Left ventricle myocardium inferior (tissue), 1 donor: ENCODE measurements at regions not wholly inside any gene's neighbourhood (a gene's known extent, or its start where the extent isn't known, plus 50 kb on each side); places are given as distances from the start of the nearest gene placed in this dataset.

Experiments
- DNase-seq: peaks from one replicate; pipeline ENCODE4 v3.0.0-alpha.2; 2020
- H3K27ac ChIP-seq: fragments of 200-600 bp; replicated peaks from 2 replicates; pipeline ENCODE4 v1.8.0; 2021
- H3K27me3 ChIP-seq: fragments of 200-600 bp; 2 replicates; pipeline ENCODE4 v1.8.0; 2021; ENCODE audit warnings: low read depth
- H3K36me3 ChIP-seq: fragments of 200-600 bp; 2 replicates; pipeline ENCODE4 v1.8.0; 2021
- H3K4me1 ChIP-seq: fragments of 200-600 bp; 2 replicates; pipeline ENCODE4 v1.8.0; 2021
- H3K4me3 ChIP-seq: fragments of 200-600 bp; 2 replicates; pipeline ENCODE4 v1.8.0; 2021; ENCODE audit warnings: mild to moderate bottlenecking, moderate library complexity
- H3K9me3 ChIP-seq: fragments of 200-600 bp; replicated peaks from 2 replicates; pipeline ENCODE4 v1.8.0; 2021
- intact Hi-C: fragments of 100-400 bp; cut with micrococcal nuclease; formaldehyde crosslinking; loops from one replicate; pipeline ENCODE4 v1.11.0; 2022
- TF ChIP-seq, protein P1 (sequence below): fragments of 200-600 bp; IDR thresholded peaks from 2 replicates; pipeline ENCODE4 v1.8.0; 2021; ENCODE audit warnings: antibody characterized with exemption, mild to moderate bottlenecking, borderline replicate concordance
- donor health status: DM: no; HTN: yes; CAD: no; lungs with severe emphysema.

DNA sequence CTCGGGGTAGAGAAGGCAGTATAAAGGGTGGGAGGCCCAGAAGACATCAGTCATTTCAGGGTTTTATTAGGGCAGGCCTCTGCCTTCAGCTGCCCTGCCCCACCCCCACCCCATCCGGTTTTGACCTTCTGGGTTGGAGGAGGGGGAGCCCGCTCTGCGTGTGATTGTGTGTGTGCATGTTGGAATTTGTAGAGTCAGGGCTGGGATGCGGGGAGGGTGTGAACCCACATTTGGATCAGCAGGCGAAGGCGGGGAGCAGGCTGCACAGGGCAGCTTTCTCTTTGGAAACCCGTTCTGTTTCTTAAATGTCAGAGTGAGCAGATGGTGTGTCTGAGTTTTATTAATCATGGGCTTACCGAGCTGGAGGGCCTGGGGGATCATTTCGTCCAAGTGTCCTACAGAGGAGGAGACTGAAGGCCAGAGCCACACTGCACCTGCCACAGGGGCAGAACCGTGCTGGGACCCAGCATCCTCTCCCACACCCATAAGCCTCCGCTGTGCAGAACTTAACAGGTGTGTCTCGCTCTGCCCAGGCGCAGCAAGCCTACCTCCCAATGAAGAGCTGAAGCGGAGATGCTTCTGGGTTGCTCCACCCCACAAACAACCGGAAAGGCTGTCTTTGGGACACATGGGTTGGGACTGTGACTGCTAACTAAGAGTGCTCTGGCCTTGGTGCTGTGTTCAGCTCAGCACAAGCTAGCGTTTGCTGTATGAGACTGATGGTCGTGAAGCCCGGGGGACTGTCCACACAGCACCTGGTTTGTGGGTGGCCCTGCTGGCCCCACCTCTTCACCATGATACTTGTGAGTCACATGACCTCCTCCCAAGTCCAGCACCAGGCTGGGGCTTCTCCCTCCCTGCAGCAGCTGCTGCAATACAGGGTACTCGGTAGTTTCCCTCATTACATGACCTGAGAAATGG, 70.9 kb upstream of the GSE1 start:
- Histone ChIP-seq H3K27me3 (no peaks in the 10 kb centered on the region), H3K27ac (no peak overlapping the region), H3K4me1 (peaks cover 16% of the 10 kb centered on the region), H3K9me3 (peaks cover 15% of the 10 kb centered on the region), H3K36me3 (no peaks in the 10 kb centered on the region), H3K4me3 (no peak overlapping the region)
- no peak for DNase-seq
- TF ChIP-seq, protein P1, sequence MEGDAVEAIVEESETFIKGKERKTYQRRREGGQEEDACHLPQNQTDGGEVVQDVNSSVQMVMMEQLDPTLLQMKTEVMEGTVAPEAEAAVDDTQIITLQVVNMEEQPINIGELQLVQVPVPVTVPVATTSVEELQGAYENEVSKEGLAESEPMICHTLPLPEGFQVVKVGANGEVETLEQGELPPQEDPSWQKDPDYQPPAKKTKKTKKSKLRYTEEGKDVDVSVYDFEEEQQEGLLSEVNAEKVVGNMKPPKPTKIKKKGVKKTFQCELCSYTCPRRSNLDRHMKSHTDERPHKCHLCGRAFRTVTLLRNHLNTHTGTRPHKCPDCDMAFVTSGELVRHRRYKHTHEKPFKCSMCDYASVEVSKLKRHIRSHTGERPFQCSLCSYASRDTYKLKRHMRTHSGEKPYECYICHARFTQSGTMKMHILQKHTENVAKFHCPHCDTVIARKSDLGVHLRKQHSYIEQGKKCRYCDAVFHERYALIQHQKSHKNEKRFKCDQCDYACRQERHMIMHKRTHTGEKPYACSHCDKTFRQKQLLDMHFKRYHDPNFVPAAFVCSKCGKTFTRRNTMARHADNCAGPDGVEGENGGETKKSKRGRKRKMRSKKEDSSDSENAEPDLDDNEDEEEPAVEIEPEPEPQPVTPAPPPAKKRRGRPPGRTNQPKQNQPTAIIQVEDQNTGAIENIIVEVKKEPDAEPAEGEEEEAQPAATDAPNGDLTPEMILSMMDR = no peak
- intact Hi-C loops = no loop called here

DNA sequence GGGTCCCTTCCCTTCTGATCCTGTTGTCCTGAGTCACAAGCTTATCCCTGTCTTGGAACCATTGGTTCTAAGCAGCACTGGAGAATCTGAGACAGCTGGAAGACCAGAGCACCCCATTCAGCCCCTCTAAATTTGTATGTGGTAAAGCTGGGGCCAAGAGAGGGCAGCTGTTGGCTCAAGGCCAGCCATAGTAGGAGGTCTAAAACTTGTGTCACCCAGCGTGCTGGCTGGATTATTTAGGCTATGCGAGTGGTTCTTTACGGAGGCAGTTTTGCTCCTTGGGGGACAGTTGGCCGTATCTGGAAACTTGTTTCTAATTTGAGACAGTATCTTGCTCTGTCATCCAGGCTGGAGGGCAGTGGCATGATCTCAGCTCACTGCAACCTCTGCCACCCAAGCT, 69.6 kb upstream of the GSE1 start:
- DNase-seq = no peak
- Histone ChIP-seq H3K27ac (no peak overlapping the region), H3K9me3 (peaks cover 15% of the 10 kb centered on the region), H3K27me3 (no peaks in the 10 kb centered on the region), H3K36me3 (no peaks in the 10 kb centered on the region), H3K4me3 (no peak overlapping the region), H3K4me1 (peaks cover 15% of the 10 kb centered on the region)
- intact Hi-C loops = no loop called here
- TF ChIP-seq, protein P1 = no peak

DNA sequence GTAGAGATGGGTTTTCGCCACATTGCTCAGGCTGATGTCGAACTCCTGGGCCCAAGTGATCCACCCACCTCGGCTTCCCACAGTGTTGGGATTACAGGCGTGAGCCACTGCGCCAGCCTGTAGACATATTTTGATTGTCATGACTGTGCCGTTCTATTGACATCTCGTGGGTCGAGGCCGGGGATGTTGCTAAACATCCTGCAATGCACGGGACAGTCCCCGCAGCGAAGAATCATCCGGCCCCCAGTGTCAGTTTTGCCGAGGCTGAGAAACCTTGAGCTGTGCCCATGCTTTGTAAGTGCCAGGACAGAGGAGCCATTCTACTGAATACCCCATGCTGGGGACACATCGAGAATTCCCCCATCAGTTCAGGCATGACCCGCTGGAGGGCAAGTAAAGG, 69.1 kb upstream of the GSE1 start:
- Histone ChIP-seq H3K36me3 (no peaks in the 10 kb centered on the region), H3K27me3 (no peaks in the 10 kb centered on the region), H3K9me3 (peaks cover 14% of the 10 kb centered on the region), H3K27ac (no peak overlapping the region), H3K4me3 (no peak overlapping the region), H3K4me1 (peaks cover 15% of the 10 kb centered on the region)
- TF ChIP-seq, protein P1 = no peak
- DNase-seq = no peak
- intact Hi-C loops = no loop called here

DNA sequence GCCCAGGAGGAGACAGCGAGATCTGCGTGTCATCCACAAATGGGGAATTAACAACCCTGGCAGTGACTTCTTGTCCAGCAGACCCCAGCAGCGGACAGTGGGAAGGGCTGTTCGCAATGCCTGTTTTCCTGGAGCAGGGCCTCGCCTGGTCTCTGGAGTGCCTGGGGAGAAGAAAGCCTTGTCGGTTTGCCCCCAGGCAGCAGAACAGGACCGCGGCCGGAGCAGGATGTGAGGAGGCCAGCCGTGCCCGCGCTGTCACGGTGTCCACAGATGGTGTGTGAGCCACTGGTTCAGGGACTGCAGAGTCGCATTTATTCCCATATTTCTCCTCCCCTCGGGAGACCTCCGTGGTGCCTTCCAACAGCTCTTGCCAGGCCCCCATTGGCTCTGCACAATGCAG, 68.5 kb upstream of the GSE1 start:
- H3K4me1 ChIP-seq = peaks cover 15% of the 10 kb centered on the region
- TF ChIP-seq, protein P1 = no peak
- H3K27ac ChIP-seq = no peak overlapping the region
- no peaks in the 10 kb centered on the region for H3K27me3 ChIP-seq
- no peak overlapping the region for H3K4me3 ChIP-seq
- peaks cover 8% of the 10 kb centered on the region for H3K9me3 ChIP-seq
- intact Hi-C loops = no loop called here
- no peak for DNase-seq
- H3K36me3 ChIP-seq = no peaks in the 10 kb centered on the region

DNA sequence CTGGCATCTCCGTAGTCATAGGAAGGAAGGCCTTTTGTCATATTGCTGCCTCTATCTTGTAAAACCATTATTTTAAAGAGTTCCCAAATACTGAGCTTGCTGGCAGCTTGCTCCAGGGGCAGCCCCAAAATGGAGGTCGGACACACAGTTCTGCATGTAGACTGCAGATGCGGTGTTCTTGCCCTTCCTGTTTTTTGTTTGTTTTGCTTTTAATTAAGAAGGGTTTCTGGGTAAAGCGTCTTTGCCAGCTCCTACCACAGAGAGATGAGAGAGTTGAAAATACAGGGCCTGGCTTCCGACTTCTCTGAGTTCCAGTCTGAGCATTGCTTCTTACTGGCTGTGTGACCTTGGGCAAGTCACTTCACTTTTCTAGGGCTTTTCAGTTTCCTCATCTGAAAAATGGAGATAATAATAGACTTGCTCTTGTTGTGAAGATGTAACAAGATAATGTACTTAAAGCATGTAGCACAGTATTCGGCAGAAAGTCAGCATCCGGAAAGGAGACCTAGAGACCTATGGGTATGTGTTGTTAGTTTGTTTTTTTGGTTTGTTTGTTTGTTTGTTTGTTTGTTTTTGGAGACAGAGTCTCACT, 67.8 kb upstream of the GSE1 start:
- TF ChIP-seq, protein P1 = no peak
- Histone ChIP-seq H3K4me3 (no peak overlapping the region), H3K36me3 (no peaks in the 10 kb centered on the region), H3K9me3 (peaks cover 1% of the 10 kb centered on the region), H3K27me3 (no peaks in the 10 kb centered on the region), H3K4me1 (peaks cover 18% of the 10 kb centered on the region), H3K27ac (no peak overlapping the region)
- no peak for DNase-seq
- intact Hi-C loops = no loop called here
